ENCODE measurements at regions not wholly inside any gene's neighbourhood (a gene's known extent, or its start where the extent isn't known, plus 50 kb on each side); places are given as distances from the start of the nearest gene placed in this dataset.
"Not testable (repeated sequence)": the region's sequence is repeated elsewhere in the genome, so short reads cannot be mapped to it uniquely, and the experiment has no call there.

DNA sequence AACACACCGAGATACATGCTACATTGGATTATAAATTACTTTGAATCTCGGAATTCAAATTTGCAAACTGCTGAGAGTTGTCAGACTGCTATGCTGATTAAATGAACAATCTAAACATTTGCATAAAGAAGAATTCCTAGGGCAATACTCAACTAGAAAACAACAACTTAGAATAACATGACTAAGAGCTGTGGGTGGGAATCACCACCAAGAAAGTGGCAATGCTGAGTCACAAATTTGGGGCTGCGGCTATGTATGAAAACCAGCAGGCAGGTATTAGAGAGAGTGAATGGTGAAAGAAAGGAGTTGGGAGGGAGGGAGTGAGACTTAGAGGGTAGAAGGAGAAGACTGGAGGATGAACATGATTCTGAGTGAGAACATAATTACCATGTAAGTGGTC lies 559.5 kb downstream of the PIK3C3 start:
- Histone ChIP-seq H3F3A (ENCODE audit: low read depth) (no peaks in the 10 kb centered on the region), H3K36me3 (ENCODE audit: insufficient read depth, low read length) (no peaks in the 10 kb centered on the region), H3K9me2 (replicated peaks; ENCODE audit: low read depth, low read length) (no peaks in the 10 kb centered on the region), H4K20me1 (ENCODE audit: insufficient read depth, low read length, poor library complexity, severe bottlenecking) (no peaks in the 10 kb centered on the region), H3K9ac (ENCODE audit: low read depth, low read length, poor library complexity, severe bottlenecking) (no peak overlapping the region), H3K27me3 (ENCODE audit: insufficient read depth, low read length, poor library complexity, severe bottlenecking) (peaks cover 4% of the 10 kb centered on the region), H3K9me3 (ENCODE audit: insufficient read depth, low read depth, low read length) (no peaks in the 10 kb centered on the region), H3K4me3 (ENCODE audit: low read length, poor library complexity, severe bottlenecking) (no peak overlapping the region), H3K79me2 (ENCODE audit: insufficient read depth, low read length) (no peaks in the 10 kb centered on the region), H3K4me2 (ENCODE audit: low read depth, low read length, poor library complexity, severe bottlenecking) (no peak overlapping the region), H2AFZ (ENCODE audit: low read length) (no peak overlapping the region), H3K4me1 (ENCODE audit: insufficient read depth, low read length, poor library complexity, severe bottlenecking) (no peaks in the 10 kb centered on the region)
- TF ChIP-seq, protein P1, sequence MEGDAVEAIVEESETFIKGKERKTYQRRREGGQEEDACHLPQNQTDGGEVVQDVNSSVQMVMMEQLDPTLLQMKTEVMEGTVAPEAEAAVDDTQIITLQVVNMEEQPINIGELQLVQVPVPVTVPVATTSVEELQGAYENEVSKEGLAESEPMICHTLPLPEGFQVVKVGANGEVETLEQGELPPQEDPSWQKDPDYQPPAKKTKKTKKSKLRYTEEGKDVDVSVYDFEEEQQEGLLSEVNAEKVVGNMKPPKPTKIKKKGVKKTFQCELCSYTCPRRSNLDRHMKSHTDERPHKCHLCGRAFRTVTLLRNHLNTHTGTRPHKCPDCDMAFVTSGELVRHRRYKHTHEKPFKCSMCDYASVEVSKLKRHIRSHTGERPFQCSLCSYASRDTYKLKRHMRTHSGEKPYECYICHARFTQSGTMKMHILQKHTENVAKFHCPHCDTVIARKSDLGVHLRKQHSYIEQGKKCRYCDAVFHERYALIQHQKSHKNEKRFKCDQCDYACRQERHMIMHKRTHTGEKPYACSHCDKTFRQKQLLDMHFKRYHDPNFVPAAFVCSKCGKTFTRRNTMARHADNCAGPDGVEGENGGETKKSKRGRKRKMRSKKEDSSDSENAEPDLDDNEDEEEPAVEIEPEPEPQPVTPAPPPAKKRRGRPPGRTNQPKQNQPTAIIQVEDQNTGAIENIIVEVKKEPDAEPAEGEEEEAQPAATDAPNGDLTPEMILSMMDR (conservative IDR thresholded peaks at IDR 0.05; ENCODE audit: low read length): no peak
- no peak for TF ChIP-seq EZH2phosphoT487 (IDR thresholded peaks at IDR 0.05; ENCODE audit: borderline replicate concordance)

DNA sequence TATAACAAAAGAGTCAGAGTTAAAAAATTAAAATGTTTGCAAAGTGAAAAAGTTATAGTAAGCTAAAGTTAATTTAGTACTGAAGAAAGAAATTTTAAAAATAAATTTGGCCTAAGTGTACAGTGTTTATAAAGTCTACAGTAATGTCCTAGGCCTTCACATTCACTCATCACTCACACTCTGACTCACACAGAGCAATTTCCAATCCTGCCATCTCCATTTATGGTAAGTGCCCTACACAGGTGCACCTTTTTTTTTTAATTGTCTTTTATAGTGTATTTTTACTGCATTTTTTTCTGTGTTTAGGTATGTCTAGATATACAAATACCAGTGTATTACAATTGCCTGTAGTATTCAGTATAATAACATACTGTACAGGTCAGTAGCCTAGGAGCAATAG lies 562.9 kb downstream of the PIK3C3 start:
- H3K4me1 ChIP-seq (ENCODE audit: insufficient read depth, low read length, poor library complexity, severe bottlenecking): no peaks in the 10 kb centered on the region
- TF ChIP-seq, protein P1 (conservative IDR thresholded peaks at IDR 0.05; ENCODE audit: low read length): no peak
- no peak for TF ChIP-seq EZH2phosphoT487 (IDR thresholded peaks at IDR 0.05; ENCODE audit: borderline replicate concordance)
- no peak overlapping the region for H3K9ac ChIP-seq (ENCODE audit: low read depth, low read length, poor library complexity, severe bottlenecking)
- H3K4me2 ChIP-seq (ENCODE audit: low read depth, low read length, poor library complexity, severe bottlenecking): no peak overlapping the region
- H3K36me3 ChIP-seq (ENCODE audit: insufficient read depth, low read length): no peaks in the 10 kb centered on the region
- H3K27me3 ChIP-seq (ENCODE audit: insufficient read depth, low read length, poor library complexity, severe bottlenecking): no peaks in the 10 kb centered on the region
- H2AFZ ChIP-seq (ENCODE audit: low read length): no peak overlapping the region
- H3F3A ChIP-seq (ENCODE audit: low read depth): no peaks in the 10 kb centered on the region
- no peaks in the 10 kb centered on the region for H3K9me3 ChIP-seq (ENCODE audit: insufficient read depth, low read depth, low read length)
- H3K9me2 ChIP-seq (replicated peaks; ENCODE audit: low read depth, low read length): no peaks in the 10 kb centered on the region
- no peak overlapping the region for H3K4me3 ChIP-seq (ENCODE audit: low read length, poor library complexity, severe bottlenecking)
- H3K79me2 ChIP-seq (ENCODE audit: insufficient read depth, low read length): no peaks in the 10 kb centered on the region
- no peaks in the 10 kb centered on the region for H4K20me1 ChIP-seq (ENCODE audit: insufficient read depth, low read length, poor library complexity, severe bottlenecking)

DNA sequence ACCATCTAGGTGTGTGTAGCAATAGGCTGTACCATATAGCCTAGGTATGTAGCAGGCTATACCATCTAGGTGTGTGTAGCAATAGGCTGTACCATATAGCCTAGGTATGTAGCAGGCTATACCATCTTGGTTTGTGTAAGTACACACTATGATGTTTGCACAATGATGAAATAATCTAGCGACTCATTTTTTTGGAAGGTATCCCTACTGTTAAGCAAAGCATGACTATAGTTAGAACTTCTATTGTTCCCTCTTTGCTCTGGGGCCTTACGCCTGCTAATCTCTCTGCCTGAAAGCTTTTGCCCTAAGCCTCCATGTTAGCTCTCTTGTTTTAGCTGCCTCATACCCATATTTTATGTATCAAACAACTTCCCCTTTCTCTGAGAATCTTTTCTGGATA lies 563.3 kb downstream of the PIK3C3 start:
- H3K36me3 ChIP-seq (ENCODE audit: insufficient read depth, low read length): not testable (repeated sequence)

DNA sequence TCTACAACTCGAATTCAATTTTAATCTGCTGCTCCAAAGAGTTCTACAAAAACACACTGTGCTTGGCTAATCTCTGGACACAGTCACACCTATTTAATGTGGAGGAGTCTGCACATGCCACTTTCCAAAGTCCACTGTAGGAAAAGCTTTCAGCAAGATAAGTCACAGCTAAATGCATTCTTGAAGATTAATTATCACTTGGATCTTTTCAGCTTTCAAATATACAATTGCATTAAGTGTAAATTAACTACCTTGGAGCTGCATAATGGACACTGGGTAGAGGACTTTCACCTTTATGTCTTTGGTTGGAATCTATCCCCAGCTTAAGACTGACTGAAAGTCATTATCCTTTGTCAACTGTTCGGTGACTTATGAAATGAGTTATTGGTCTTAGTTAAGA lies 565.1 kb downstream of the PIK3C3 start:
- Histone ChIP-seq H3K4me1 (ENCODE audit: insufficient read depth, low read length, poor library complexity, severe bottlenecking) (no peaks in the 10 kb centered on the region), H2AFZ (ENCODE audit: low read length) (no peak overlapping the region), H3K9me3 (ENCODE audit: insufficient read depth, low read depth, low read length) (no peaks in the 10 kb centered on the region), H3K4me3 (ENCODE audit: low read length, poor library complexity, severe bottlenecking) (no peak overlapping the region), H3K9me2 (replicated peaks; ENCODE audit: low read depth, low read length) (no peaks in the 10 kb centered on the region), H3K79me2 (ENCODE audit: insufficient read depth, low read length) (no peaks in the 10 kb centered on the region), H3K36me3 (ENCODE audit: insufficient read depth, low read length) (no peaks in the 10 kb centered on the region), H3F3A (ENCODE audit: low read depth) (no peaks in the 10 kb centered on the region), H3K4me2 (ENCODE audit: low read depth, low read length, poor library complexity, severe bottlenecking) (no peak overlapping the region), H3K9ac (ENCODE audit: low read depth, low read length, poor library complexity, severe bottlenecking) (no peak overlapping the region), H4K20me1 (ENCODE audit: insufficient read depth, low read length, poor library complexity, severe bottlenecking) (no peaks in the 10 kb centered on the region), H3K27me3 (ENCODE audit: insufficient read depth, low read length, poor library complexity, severe bottlenecking) (no peaks in the 10 kb centered on the region)
- TF ChIP-seq EZH2phosphoT487 (IDR thresholded peaks at IDR 0.05; ENCODE audit: borderline replicate concordance): no peak
- TF ChIP-seq, protein P1 (conservative IDR thresholded peaks at IDR 0.05; ENCODE audit: low read length): no peak

More for the DNA sequence above, 563.3 kb downstream of the PIK3C3 start:
- not testable (repeated sequence) for H3K79me2 ChIP-seq (ENCODE audit: insufficient read depth, low read length); H4K20me1 ChIP-seq (ENCODE audit: insufficient read depth, low read length, poor library complexity, severe bottlenecking); H2AFZ ChIP-seq (ENCODE audit: low read length); H3K9me3 ChIP-seq (ENCODE audit: insufficient read depth, low read depth, low read length); H3F3A ChIP-seq (ENCODE audit: low read depth); H3K9ac ChIP-seq (ENCODE audit: low read depth, low read length, poor library complexity, severe bottlenecking); H3K4me1 ChIP-seq (ENCODE audit: insufficient read depth, low read length, poor library complexity, severe bottlenecking); H3K9me2 ChIP-seq (replicated peaks; ENCODE audit: low read depth, low read length); H3K4me2 ChIP-seq (ENCODE audit: low read depth, low read length, poor library complexity, severe bottlenecking); H3K4me3 ChIP-seq (ENCODE audit: low read length, poor library complexity, severe bottlenecking); H3K27me3 ChIP-seq (ENCODE audit: insufficient read depth, low read length, poor library complexity, severe bottlenecking)
